ENCODE measurements at regions not wholly inside any gene's neighbourhood (a gene's known extent, or its start where the extent isn't known, plus 50 kb on each side); places are given as distances from the start of the nearest gene placed in this dataset.

DNA sequence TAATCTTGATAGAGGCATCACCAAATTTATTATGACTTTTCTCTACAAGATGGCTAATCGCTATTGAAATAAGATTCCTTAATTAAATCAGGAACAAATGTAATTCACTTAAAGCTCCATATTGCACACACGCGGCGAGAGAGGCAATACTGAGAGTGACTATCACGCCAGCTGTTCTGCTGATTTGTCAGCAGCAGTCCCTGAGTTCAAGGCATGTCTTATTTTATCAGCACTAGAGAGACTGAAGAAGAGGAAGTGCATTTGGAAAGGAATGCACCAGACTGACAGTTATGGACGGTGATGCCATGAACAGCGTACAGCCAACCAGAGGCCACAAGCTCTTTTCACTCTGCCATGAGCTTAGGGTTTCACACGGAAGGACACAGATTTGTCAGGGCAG is 83.6 kb upstream of the SLCO3A1 start:
- DNase-seq, result no peak

- no peak for DNase-seq
These were observed 77.4 kb upstream of the SLCO3A1 start for GRCh38 chr15:91776104-91776503.

GRCh38 chr15:91779960-91780359 is 73.5 kb upstream of the SLCO3A1 start:
- no peak for DNase-seq

GRCh38 chr15:91780387-91780786 is 73.1 kb upstream of the SLCO3A1 start:
- no peak for DNase-seq

GRCh38 chr15:91782221-91782620 is 71.3 kb upstream of the SLCO3A1 start:
- DNase-seq, result no peak

DNA sequence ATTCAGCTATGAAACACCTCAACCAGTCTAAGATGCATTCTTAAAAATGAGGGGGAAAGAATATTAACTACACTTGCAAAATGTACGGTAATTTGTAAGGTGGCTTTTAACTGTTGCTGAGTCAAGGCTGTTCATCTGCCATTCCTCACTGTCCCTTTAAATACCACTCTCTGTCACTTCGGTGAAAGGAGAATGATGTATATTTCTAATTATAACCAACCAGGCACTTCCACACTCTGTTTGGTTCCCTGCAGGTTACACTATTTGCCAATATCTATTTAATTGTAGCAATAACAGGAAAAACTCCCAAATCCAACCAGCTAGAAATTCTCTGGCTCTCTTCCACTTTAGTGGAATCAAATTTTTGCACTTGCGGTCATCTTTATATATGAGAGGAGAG is 70.5 kb upstream of the SLCO3A1 start:
- no peak for DNase-seq

- no peak for DNase-seq
These were observed 70.1 kb upstream of the SLCO3A1 start for GRCh38 chr15:91783451-91783850.

DNA sequence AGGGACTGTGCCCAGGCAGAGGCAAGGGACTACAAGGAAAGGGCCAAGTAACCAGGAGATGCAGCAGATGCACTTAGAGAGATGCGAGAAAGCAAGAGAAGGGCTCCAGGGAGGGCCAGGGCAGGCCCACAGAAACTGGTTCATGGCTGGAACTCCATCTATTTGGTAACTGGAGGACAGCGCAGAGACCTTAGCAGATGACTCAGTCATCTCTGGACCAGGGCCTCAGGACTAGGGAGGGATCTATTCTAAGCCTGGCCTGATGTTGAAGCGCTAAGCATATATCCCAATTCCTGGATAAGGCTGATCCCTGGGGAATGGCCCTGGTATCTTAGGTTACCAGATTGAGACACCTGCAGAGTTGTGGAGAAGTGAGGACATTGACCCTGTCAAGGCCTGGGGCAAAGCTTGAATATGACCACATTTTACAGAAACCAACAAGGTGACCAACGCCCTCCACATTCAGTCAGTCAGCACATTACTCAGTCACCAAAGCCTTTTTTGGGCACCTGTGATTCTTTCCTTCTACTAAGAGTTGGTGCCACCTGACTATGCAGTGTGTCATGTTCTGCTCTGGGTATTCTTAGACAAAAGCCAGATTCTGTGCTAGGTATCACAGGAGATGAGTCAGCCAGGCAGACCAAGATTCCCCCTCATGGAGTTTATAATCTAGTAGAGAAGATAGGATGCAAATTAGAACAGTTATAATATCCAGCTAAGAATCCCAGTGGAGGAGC is 68.4 kb upstream of the SLCO3A1 start:
- no peak for DNase-seq

GRCh38 chr15:91787198-91787597 is 66.3 kb upstream of the SLCO3A1 start:
- no peak for DNase-seq

- no peak for DNase-seq
These were observed 64.4 kb upstream of the SLCO3A1 start for GRCh38 chr15:91789136-91789535.

DNA sequence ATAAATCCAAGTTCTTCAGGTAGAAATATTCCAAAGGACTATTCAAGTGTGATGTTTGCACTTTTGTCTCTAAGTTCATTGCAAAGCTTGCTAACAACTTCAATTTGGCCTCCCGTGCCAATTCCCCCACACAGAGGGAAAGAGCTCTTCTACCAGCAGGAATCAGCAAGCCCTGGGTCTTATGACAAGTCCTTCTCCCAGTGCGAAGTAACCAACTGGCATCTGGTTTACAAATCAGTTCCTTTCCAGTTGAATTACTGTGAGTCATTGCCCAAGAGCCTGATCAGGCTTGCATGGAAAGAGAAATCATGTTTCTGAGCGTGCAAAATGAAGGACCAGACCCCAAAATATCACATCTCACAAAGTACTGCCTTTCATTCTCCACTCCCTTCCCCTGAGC is 62.7 kb upstream of the SLCO3A1 start:
- no peak for DNase-seq

GRCh38 chr15:91793771-91794170 is 59.7 kb upstream of the SLCO3A1 start:
- DNase-seq, result no peak

DNA sequence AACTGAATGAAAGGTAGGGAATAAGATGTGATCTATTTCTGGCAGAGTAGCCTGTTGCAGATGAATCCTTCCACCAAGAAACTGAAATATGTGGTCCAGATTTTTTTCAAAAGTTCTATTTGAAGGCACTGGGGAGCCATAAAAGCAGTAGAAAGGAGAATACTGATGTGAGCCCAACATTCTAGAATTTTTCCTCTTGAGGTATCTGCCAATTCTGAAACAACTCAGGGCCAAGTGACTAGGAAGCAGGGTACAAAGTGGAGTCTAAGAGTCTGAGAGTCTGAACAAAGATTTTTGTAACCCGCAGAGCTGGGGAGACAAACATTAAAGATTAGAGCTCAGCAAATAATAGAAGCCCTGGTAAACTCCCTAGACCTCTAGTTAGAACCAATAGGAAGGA is 58.3 kb upstream of the SLCO3A1 start:
- DNase-seq, result no peak

DNA sequence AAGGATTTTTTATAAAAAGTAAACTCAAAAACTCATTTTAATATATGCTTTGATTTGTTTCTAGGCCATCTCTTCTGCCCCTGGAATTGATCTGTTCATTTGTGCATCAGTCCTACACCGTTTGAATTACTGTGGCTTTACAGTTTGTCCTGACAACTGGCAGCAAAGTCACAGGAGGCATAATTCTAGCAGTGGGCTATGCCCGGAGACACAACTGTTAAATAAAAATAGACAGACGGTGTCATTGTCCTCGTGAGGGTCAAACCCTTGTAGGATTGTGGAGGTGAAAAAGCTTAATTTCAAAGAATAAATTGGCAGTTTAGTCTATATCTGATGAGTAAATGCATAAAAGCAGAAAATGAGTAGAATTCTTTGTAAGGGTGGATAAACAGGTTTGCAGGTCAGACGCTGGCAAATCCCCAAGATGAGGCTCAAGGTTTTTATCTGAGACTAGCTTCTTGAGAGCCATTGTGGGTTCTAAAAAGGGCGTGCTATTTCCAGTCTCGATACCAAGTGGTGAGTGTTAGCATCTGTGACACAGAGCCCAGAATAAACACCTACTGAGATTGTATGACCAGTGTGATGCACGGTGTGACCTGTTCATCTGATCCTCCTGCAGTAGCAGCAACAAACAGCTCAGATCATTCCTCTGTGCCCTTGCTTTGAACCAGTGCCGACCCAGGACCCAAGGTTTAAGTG is 51.5 kb upstream of the SLCO3A1 start:
- DNase-seq, result no peak

DNA sequence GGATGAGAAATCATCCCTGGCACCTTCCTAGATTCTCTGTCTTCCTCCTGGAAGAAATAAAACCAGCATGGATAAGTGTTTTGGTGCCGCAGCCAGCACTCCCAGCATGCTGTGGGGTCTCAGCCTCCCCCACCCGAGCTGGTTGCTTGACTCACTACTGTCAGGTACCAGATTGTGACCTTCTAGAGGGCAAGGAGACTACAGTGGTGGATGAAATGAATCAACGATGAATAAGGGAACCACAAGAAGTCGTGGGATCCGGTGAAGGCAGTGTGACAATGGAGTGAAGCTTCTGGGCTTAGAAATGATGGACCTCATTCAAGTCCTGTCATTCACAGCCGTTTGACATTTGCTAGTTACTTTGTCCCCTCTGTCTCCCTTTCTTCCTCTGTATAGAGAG is 50.2 kb upstream of the SLCO3A1 start:
- DNase-seq, result no peak

All from stimulated activated CD4-positive, alpha-beta T cell treated with anti-CD3 and anti-CD28 coated beads, Interleukin-4, amount 100 ng/mL, for 24 hours (primary cell).